Small intestine (tissue), 7 donors: ENCODE measurements at regions not wholly inside any gene's neighbourhood (a gene's known extent, or its start where the extent isn't known, plus 50 kb on each side); places are given as distances from the start of the nearest gene placed in this dataset.

Source experiments
- DNase-seq, 2 donors: peaks; one replicate each; pipeline versions ENCODE4 v3.0.0 to v3.0.0-alpha.2; 2013
- FAIRE-seq: peaks from 2 replicates; lab custom pipeline; 2012; peaks lifted over from hg19 to GRCh38; lab: Jason Lieb, UNC
- H3K27ac ChIP-seq, 3 donors: one replicate each; pipeline ENCODE4 v1.5.1; 2013; ENCODE audit warnings: low read length in 2 of 3, mild to moderate bottlenecking in 2 of 3, control low read depth in 1 of 3, inconsistent platforms in 1 of 3, low read depth in 1 of 3, moderate library complexity in 1 of 3
- H3K27me3 ChIP-seq, 3 donors: one replicate each; pipeline ENCODE4 v1.6.1; 2013; ENCODE audit warnings: low read length in 3 of 3, inconsistent platforms in 1 of 3; ENCODE audit not compliant: control insufficient read depth in 3 of 3, insufficient read depth in 3 of 3
- H3K36me3 ChIP-seq, 3 donors: one replicate each; pipeline ENCODE4 v1.6.1; 2013; ENCODE audit warnings: low read length in 3 of 3, inconsistent platforms in 1 of 3, low read depth in 1 of 3, mild to moderate bottlenecking in 1 of 3, moderate library complexity in 1 of 3; ENCODE audit not compliant: control insufficient read depth in 3 of 3, insufficient read depth in 2 of 3
- H3K4me1 ChIP-seq, 3 donors: one replicate each; pipeline ENCODE4 v1.6.1; 2013; ENCODE audit warnings: low read length in 2 of 3, inconsistent platforms in 1 of 3, low read depth in 1 of 3, mild to moderate bottlenecking in 1 of 3, moderate library complexity in 1 of 3; ENCODE audit not compliant: control insufficient read depth in 3 of 3, insufficient read depth in 2 of 3
- H3K4me3 ChIP-seq, 3 donors: one replicate each; pipeline ENCODE4 v1.5.1; 2013; ENCODE audit warnings: low read length in 3 of 3, control low read depth in 1 of 3, inconsistent platforms in 1 of 3, low read depth in 1 of 3, mild to moderate bottlenecking in 1 of 3, moderate library complexity in 1 of 3
- H3K9me3 ChIP-seq, 2 donors: one replicate each; pipeline ENCODE4 v1.6.1; 2013; ENCODE audit warnings: low read depth in 1 of 2, low read length in 1 of 2; ENCODE audit not compliant: control insufficient read depth in 2 of 2, insufficient read depth in 1 of 2
- WGBS, 3 donors: extraction: QIAGEN DNeasy Blood & Tissue Kit; methylation state at CpG; one replicate each; pipeline ENCODE4 v1.1.7; 2013; 5-methylcytosine and 5-hydroxymethylcytosine counted together
- donor health status: healthy with polysubstance abuse.
- donor health status: control.
- donor health status: control.
- donor health status: Bipolar disorder and iron deficiency.
- donor health status: healthy.

GRCh38 chr1:163684785-163685184 is 363.0 kb downstream of the NUF2 start:
- DNase-seq (no peak), FAIRE-seq (no peak)
- Histone ChIP-seq H3K4me3 (no peak overlapping the region), H3K27ac (no peak overlapping the region), H3K27me3 (no peaks in the 10 kb centered on the region), H3K9me3 (peaks cover 1 to 6% of the 10 kb centered on the region in 2 donors), H3K4me1 (no peaks in the 10 kb centered on the region), H3K36me3 (no peaks in the 10 kb centered on the region)
- WGBS, 3 donors, result 88 to 90% (median 89%) methylated on average over 1 of the region's 1 CpG

- Histone ChIP-seq H3K9me3 (no peaks in the 10 kb centered on the region), H3K27me3 (peaks cover 0 to 2% (median 0%) of the 10 kb centered on the region in 3 donors), H3K36me3 (no peaks in the 10 kb centered on the region), H3K27ac (no peak overlapping the region), H3K4me3 (no peak overlapping the region), H3K4me1 (no peaks in the 10 kb centered on the region)
- DNase-seq (no peak), FAIRE-seq (no peak)
- WGBS, 3 donors, result 81 to 90% (median 88%) methylated on average over 14 of the region's 14 CpGs
Measured at GRCh38 chr1:163692266-163692665, 370.5 kb downstream of the NUF2 start.

DNA sequence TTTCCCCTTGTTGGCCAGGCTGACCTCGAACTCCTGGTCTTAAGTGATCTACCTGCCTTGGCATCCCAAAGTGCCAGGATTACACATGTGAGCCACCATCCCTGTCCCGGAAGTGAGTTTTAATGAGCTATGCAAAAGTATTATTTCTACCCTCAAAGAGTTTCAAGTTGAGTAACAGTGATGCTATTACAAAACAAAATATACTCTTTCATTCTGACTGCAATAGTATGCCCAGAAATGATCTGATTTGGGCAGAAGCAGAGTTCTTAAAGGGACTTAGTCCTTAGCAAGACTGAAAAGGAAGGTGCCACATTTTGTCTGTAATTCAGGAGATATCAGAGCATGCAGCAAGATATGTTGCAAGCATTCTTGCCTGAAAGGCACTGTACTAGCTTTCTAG is 375.4 kb downstream of the NUF2 start:
- no peak for FAIRE-seq
- 43 to 57% (median 55%) methylated on average over 2 of the region's 2 CpGs for WGBS, 3 donors
- H3K36me3 ChIP-seq, result no peaks in the 10 kb centered on the region

DNA sequence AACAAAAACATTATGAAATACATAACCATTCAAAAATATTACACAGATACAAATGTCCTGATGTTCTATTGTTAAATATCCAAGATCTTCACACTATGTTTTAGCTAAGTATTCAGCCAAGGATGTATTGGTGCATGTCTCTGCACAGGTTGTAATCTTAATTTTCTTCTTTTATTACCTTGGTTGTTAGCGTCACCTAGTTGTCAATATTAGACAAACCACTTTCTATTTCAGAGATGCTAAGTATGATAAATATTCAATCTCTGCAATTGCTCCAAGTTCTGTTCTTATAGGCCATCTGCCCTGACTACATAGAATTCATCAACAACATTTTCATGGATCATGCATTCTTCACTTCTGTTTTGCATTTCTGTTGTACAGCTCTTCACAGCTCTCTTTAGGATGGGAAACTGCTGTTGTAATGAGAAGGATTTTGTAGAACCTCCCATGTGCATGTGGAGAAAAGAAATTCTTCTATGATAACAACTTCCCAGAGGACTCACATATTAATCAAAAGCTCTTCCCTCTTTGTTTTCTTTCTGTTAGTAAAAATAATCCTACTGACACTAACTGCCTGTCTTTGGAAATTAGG is 380.1 kb downstream of the NUF2 start:
- no peaks in the 10 kb centered on the region for H3K36me3 ChIP-seq
- no peak overlapping the region for H3K27ac ChIP-seq
- WGBS, 3 donors, result 30 to 42% (median 35%) methylated on average over 1 of the region's 1 CpG
- H3K9me3 ChIP-seq, result no peaks in the 10 kb centered on the region
- FAIRE-seq (no peak), DNase-seq (no peak)
- H3K27me3 ChIP-seq, result no peaks in the 10 kb centered on the region
- no peaks in the 10 kb centered on the region for H3K4me1 ChIP-seq
- no peak overlapping the region for H3K4me3 ChIP-seq

More for the DNA sequence above, 375.4 kb downstream of the NUF2 start:
- DNase-seq, result no peak
- no peaks in the 10 kb centered on the region for H3K4me1 ChIP-seq
- H3K4me3 ChIP-seq, result no peak overlapping the region
- no peaks in the 10 kb centered on the region for H3K9me3 ChIP-seq
- no peak overlapping the region for H3K27ac ChIP-seq
- peaks cover 0 to 2% (median 0%) of the 10 kb centered on the region in 3 donors for H3K27me3 ChIP-seq

DNA sequence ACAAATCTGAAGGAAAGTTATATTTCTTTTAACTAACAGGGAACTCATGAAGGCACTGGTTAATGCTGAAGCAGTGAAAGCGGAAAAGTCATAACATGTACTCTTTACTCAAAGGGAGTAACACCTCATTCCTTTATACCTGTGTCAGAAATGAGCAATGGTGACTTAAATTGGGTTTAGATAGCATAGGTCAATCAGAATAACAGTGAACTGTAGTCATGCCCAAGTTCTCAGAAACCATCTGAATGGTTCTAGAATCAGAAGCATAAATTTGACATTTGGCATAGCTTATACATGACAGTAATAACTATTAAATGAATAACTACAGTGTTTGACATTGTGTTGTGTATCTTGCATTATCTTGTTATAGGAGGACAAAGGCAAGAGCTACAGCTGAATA is 382.0 kb downstream of the NUF2 start:
- WGBS, 3 donors, result 88 to 90% (median 90%) methylated on average over 1 of the region's 1 CpG
- no peaks in the 10 kb centered on the region for H3K4me1 ChIP-seq
- FAIRE-seq, result no peak

DNA sequence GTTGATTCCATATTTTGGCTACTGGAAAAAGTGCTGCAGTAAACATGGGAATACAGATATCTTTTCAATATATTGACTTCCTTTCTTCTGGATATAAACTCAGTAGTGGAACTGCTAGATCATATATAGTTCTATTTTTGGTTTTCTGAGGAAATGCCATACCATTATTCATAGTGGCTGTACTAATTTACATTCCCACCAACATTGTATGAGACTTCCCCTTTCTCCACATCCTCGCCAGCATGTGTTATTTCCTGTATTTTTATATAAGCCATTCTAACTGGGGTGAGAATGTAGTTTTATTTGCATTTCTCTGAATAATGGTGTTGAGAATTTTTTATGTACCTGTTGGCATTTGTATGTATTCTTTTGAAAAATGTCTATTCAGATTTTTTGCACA is 385.2 kb downstream of the NUF2 start:
- Histone ChIP-seq H3K4me3 (no peak overlapping the region), H3K27me3 (no peaks in the 10 kb centered on the region), H3K4me1 (no peaks in the 10 kb centered on the region), H3K9me3 (no peaks in the 10 kb centered on the region), H3K27ac (no peak overlapping the region), H3K36me3 (no peaks in the 10 kb centered on the region)
- FAIRE-seq (no peak), DNase-seq (no peak)
- WGBS, 3 donors, result 55 to 90% (median 65%) methylated on average over 1 of the region's 1 CpG

More for the DNA sequence above, 382.0 kb downstream of the NUF2 start:
- Histone ChIP-seq H3K9me3 (no peaks in the 10 kb centered on the region), H3K36me3 (no peaks in the 10 kb centered on the region), H3K27ac (no peak overlapping the region), H3K27me3 (no peaks in the 10 kb centered on the region), H3K4me3 (no peak overlapping the region)
- no peak for DNase-seq

DNA sequence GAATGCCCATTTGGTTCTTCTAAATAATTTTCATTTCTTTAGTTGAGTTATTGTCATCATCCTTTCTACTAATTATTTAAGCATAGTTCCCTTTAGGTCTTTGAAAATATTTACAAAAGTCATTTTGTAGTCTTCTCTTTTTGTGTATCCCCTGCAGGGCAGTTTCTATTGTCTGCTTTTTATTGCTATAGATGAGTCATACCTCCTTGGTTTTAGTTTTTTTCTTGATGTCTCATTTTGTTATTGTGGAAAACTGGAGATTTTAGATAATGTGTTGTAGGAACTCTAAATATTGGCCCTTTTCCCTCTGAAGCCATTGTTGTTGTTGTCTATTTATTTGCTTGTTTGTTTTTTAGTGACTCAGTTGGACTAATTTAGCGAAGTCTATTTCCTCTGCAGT is 387.9 kb downstream of the NUF2 start:
- Histone ChIP-seq H3K4me1 (no peaks in the 10 kb centered on the region), H3K4me3 (no peak overlapping the region), H3K36me3 (no peaks in the 10 kb centered on the region), H3K9me3 (no peaks in the 10 kb centered on the region), H3K27me3 (no peaks in the 10 kb centered on the region), H3K27ac (no peak overlapping the region)
- no peak for DNase-seq
- no peak for FAIRE-seq
- 67 to 95% (median 91%) methylated on average over 1 of the region's 1 CpG for WGBS, 3 donors

DNA sequence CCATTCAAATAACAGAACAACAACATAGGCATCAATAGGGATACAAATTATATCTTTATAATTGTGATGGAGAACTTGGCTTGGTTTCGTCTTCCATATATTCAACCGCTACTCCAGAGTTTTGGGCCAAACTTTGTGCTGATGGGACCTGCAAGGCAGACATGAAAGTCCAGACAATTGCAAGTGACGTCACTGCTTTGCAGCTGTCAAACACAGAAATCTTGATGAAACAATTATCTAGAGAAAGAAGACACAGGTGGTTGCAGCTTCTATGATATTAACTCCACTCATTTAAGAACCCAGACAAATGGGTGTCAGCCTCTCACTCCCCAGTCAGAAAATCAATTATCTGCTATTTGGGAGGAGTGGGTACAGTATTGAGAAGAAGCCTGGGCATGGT is 390.6 kb downstream of the NUF2 start:
- DNase-seq (no peak), FAIRE-seq (no peak)
- Histone ChIP-seq H3K4me3 (no peak overlapping the region), H3K36me3 (no peaks in the 10 kb centered on the region), H3K27me3 (no peaks in the 10 kb centered on the region), H3K27ac (no peak overlapping the region), H3K9me3 (no peaks in the 10 kb centered on the region), H3K4me1 (no peaks in the 10 kb centered on the region)
- 87 to 94% (median 93%) methylated on average over 3 of the region's 3 CpGs for WGBS, 3 donors

- no peaks in the 10 kb centered on the region for H3K4me1 ChIP-seq
- no peaks in the 10 kb centered on the region for H3K9me3 ChIP-seq
- no peaks in the 10 kb centered on the region for H3K27me3 ChIP-seq
- no peak overlapping the region for H3K27ac ChIP-seq
- no peaks in the 10 kb centered on the region for H3K36me3 ChIP-seq
- WGBS, 3 donors, result 78 to 85% (median 79%) methylated on average over 3 of the region's 3 CpGs
- FAIRE-seq (no peak), DNase-seq (no peak)
- H3K4me3 ChIP-seq, result no peak overlapping the region
Measured at GRCh38 chr1:163720294-163720693, 398.5 kb downstream of the NUF2 start.
